Neural cell (in vitro differentiated cells): ENCODE measurements at regions not wholly inside any gene's neighbourhood (a gene's known extent, or its start where the extent isn't known, plus 50 kb on each side); places are given as distances from the start of the nearest gene placed in this dataset.

ENCODE experiments used
- CTCF ChIP-seq: fragments of 450-650 bp; IDR thresholded peaks from 2 replicates; pipeline ENCODE4 v1.5.1; 2014; ENCODE audit warnings: antibody characterized with exemption, mild to moderate bottlenecking, moderate library complexity; ENCODE audit not compliant: poor library complexity, severe bottlenecking
- EZH2 ChIP-seq: fragments of 200-600, 300-800 bp; shearing (Covaris generic), sonication (generic); IDR thresholded peaks from 2 replicates; pipeline ENCODE4 v1.6.1; 2014; ENCODE audit warnings: antibody characterized with exemption, low read length, borderline replicate concordance, mild to moderate bottlenecking; ENCODE audit not compliant: insufficient read depth, poor library complexity, severe bottlenecking
- MXI1 ChIP-seq: fragments of 450-650 bp; conservative IDR thresholded peaks from 2 replicates; pipeline ENCODE4 v1.6.1; 2014; ENCODE audit warnings: antibody characterized with exemption, mild to moderate bottlenecking; ENCODE audit not compliant: poor library complexity, severe bottlenecking
- POLR2AphosphoS5 ChIP-seq: IDR thresholded peaks from 2 replicates; pipeline ENCODE4 v1.6.1; 2012

GRCh38 chr10:4409319-4409718, 416.7 kb upstream of the AKR1E2 start:
- TF ChIP-seq EZH2 (no peak), CTCF (no peak), POLR2AphosphoS5 (no peak), MXI1 (no peak)
